ENCODE measurements at regions not wholly inside any gene's neighbourhood (a gene's known extent, or its start where the extent isn't known, plus 50 kb on each side); places are given as distances from the start of the nearest gene placed in this dataset.

- DNase-seq (ENCODE audit: low spot score), result no peak
- TF ChIP-seq CTCF (IDR thresholded peaks at IDR 0.05), result no peak
- H3K9me3 ChIP-seq, result peaks cover 0 to 16% of the 10 kb centered on the region in 2 donors
- no peaks in the 10 kb centered on the region for H3K4me1 ChIP-seq
- no peak overlapping the region for H3K4me3 ChIP-seq
- H3K27ac ChIP-seq, result no peak overlapping the region
- H3K36me3 ChIP-seq, result no peaks in the 10 kb centered on the region
- H3K27me3 ChIP-seq, result no peaks in the 10 kb centered on the region
Measured at GRCh38 chr4:155552180-155552579, 114.5 kb upstream of the GUCY1A1 start.

- Histone ChIP-seq H3K4me3 (no peak overlapping the region), H3K27me3 (no peaks in the 10 kb centered on the region), H3K27ac (no peak overlapping the region), H3K9me3 (peaks cover 0 to 9% of the 10 kb centered on the region in 2 donors), H3K4me1 (peaks cover 0 to 16% of the 10 kb centered on the region in 2 donors), H3K36me3 (no peaks in the 10 kb centered on the region)
- DNase-seq (ENCODE audit: low spot score), result no peak
- no peak for TF ChIP-seq CTCF (IDR thresholded peaks at IDR 0.05)
Measured at GRCh38 chr4:155548173-155548572, 118.5 kb upstream of the GUCY1A1 start.

GRCh38 chr4:155546451-155546850 is 120.2 kb upstream of the GUCY1A1 start:
- no peaks in the 10 kb centered on the region for H3K36me3 ChIP-seq
- H3K27ac ChIP-seq, result no peak overlapping the region
- no peak for DNase-seq (ENCODE audit: low spot score)
- H3K4me1 ChIP-seq, result peaks cover 0 to 16% of the 10 kb centered on the region in 2 donors
- H3K27me3 ChIP-seq, result no peaks in the 10 kb centered on the region
- no peak overlapping the region for H3K4me3 ChIP-seq
- TF ChIP-seq CTCF (IDR thresholded peaks at IDR 0.05), result no peak
- H3K9me3 ChIP-seq, result peaks cover 0 to 3% of the 10 kb centered on the region in 2 donors

- H3K36me3 ChIP-seq, result no peaks in the 10 kb centered on the region
- peaks cover 0 to 3% of the 10 kb centered on the region in 2 donors for H3K9me3 ChIP-seq
- no peaks in the 10 kb centered on the region for H3K27me3 ChIP-seq
- H3K27ac ChIP-seq, result no peak overlapping the region
- no peak for DNase-seq (ENCODE audit: low spot score)
- no peak for TF ChIP-seq CTCF (IDR thresholded peaks at IDR 0.05)
- peaks cover 0 to 16% of the 10 kb centered on the region in 2 donors for H3K4me1 ChIP-seq
- H3K4me3 ChIP-seq, result no peak overlapping the region
Measured at GRCh38 chr4:155545456-155545855, 121.2 kb upstream of the GUCY1A1 start.

- no peak overlapping the region for H3K27ac ChIP-seq
- DNase-seq (ENCODE audit: low spot score), result no peak
- TF ChIP-seq CTCF (IDR thresholded peaks at IDR 0.05), result no peak
- H3K36me3 ChIP-seq, result no peaks in the 10 kb centered on the region
- H3K27me3 ChIP-seq, result no peaks in the 10 kb centered on the region
- peaks cover 0 to 16% of the 10 kb centered on the region in 2 donors for H3K4me1 ChIP-seq
- H3K4me3 ChIP-seq, result no peak overlapping the region
- peaks cover 0 to 3% of the 10 kb centered on the region in 2 donors for H3K9me3 ChIP-seq
Measured at GRCh38 chr4:155544547-155544946, 122.1 kb upstream of the GUCY1A1 start.

- DNase-seq (ENCODE audit: low spot score), result no peak
- Histone ChIP-seq H3K4me1 (peaks cover 0 to 16% of the 10 kb centered on the region in 2 donors), H3K4me3 (no peak overlapping the region), H3K36me3 (no peaks in the 10 kb centered on the region), H3K9me3 (peaks cover 0 to 3% of the 10 kb centered on the region in 2 donors), H3K27ac (peak overlapping the region in 1 of 2 donors; percentile 38), H3K27me3 (no peaks in the 10 kb centered on the region)
- no peak for TF ChIP-seq CTCF (IDR thresholded peaks at IDR 0.05)
Measured at GRCh38 chr4:155543126-155543765, 123.4 kb upstream of the GUCY1A1 start.
